CD4-positive, alpha-beta T cell treated with Interleukin-4 for 4 hours (primary cell): ENCODE measurements at regions not wholly inside any gene's neighbourhood (a gene's known extent, or its start where the extent isn't known, plus 50 kb on each side); places are given as distances from the start of the nearest gene placed in this dataset.
"Not testable (repeated sequence)": the region's sequence is repeated elsewhere in the genome, so short reads cannot be mapped to it uniquely, and the experiment has no call there.

Source experiments
- DNase-seq: peaks from one replicate; pipeline ENCODE4 v3.0.0-alpha.2; 2020

DNA sequence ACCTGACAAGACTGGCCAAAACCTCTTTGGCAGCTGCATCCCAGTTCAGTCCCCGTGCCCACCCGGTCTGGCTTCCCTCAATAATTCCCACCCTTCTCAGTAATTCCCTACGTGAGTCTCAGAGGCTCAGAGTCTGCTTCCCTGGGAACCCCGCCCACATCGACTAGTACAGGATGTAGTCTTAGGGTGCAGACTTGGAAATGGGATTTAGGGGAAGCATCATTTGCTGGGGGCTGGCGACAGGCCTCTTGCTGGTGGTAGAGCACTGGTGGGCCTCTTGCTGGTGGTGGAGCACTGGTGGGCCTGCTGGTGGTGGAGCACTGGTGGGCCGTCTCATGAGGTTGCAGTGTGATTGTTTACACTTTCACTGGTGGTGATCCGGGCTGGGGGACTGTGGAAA lies 199.5 kb upstream of the B3GAT1 start:
- no peak for DNase-seq

DNA sequence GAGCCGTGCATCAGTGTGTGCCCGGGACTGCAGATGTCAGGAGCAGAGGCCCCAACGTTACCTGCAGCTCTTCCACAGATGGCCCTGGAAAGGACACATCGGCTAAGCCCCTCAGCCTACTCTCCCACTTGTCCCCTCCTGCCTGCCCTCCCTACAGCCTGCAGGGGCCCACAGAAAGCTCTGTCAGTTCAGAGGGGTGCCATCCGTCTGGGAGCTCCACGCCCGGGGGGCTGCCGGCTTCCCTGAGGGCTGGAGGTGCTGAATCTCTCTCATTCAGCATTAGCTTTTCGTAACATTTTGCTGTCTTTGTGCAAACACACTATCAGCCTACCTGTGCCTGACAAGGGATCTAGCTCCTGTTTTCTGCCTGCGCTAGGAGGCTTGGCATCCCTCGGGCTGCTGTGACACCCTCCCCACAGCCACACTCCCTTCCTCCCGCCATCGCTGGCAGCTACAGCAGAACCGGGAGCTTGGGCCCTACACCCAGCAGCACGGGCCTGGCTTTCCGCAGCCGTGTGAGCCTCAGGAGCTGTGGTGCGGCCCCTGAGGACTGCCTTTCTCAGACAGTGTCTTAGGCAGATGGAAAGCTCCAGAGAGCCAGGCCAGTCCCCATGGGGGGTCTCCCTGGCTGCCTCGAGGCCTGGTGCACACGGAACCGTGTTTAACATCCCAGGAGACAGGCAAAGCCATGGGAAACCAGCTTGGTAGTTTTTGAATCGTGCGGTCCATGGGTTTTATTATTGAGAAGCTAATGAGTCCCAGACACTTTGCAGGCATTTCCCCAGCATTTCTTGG lies 198.3 kb upstream of the B3GAT1 start:
- DNase-seq, result no peak

DNA sequence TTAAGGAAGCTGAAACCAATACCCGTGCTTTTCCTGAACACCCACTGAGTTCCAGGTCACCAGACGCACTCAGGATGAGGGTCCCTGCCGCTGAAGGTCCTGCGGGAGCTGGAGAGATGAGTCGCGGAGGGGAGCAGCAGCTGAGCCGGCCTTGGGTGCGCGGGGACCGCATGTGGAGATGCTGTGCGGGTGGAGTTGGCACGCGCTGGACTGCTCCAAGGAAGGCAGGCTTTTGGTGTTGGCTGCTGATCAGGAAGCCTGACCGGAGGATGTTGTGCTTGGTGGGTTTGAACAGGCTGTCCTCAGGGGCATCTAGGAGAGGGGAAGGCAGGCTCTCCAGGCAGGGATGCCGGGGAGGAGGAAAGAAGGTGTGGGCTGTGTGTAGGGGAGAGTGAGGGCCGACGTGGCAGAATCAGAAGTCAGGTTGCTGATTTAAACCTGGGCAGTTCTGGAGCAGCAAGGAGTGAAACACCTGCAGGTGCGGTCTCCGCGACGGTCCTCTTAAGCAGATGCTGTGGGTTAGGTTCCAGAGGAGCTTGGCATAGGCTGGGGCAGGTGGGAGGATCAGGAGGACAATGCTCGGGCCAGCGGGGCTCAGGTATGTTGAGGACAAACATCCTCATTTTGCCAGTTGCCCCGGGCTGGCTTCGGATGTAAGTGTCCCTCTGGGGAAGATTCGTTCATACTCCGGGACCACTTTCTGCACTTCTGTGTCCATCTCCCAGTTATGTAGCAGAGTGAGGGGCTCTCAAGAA lies 197.5 kb upstream of the B3GAT1 start:
- no peak for DNase-seq

DNA sequence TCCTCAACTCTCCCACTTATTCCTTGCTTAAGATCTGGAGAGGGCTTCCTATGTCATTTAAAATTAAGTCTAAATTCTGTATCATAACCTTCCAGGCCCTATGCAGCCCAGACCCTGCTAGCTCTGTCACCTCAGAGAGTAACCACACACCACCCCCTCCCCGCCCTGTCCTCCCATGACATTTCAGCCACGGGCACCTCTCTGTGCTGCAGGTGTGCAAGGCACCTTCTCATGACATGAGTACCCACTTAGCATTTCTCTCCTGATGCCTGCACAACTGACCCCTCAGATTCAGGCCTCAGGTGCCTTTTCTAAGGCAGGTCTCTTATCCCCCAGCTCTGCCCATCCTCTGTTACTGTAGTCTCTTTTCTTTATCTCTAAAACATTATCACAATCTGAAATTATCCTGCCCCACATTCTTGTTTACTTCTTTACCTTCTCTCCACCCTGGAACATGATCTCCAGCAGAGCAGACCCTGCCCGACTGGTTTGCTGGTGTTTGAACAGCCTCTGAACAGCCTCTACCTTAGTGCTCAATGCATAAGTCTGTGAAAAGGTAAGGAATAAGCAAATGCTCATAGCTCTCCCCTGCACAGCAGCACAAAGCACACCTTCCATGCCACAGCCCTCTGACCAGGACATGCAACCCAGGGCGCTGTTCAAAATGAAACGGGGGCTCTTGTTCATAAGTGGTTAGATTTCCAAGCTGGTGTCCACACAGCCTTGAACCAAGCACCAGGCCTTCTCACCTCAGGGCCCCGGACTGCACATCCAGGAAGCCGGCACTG lies 196.1 kb upstream of the B3GAT1 start:
- DNase-seq, result no peak

DNA sequence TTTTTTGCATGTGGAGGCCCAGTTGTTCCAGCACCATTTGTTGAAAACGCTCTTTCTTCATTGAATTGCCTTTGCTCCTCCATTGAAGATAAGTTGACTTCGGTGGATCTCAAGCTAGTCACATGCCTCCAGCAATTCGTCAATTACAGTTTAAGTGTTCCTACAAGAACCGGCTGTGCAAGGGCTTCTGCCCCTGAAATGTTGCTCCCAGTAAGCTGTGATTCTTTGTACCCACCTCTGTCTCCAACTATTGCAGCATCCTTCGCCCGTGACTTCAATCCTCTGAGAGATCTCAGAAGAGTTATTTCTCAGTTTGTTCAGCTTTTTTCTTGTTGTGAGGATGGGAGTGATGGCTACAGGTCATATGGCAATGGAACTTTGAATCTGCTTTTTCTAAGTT lies 194.2 kb upstream of the B3GAT1 start:
- no peak for DNase-seq

DNA sequence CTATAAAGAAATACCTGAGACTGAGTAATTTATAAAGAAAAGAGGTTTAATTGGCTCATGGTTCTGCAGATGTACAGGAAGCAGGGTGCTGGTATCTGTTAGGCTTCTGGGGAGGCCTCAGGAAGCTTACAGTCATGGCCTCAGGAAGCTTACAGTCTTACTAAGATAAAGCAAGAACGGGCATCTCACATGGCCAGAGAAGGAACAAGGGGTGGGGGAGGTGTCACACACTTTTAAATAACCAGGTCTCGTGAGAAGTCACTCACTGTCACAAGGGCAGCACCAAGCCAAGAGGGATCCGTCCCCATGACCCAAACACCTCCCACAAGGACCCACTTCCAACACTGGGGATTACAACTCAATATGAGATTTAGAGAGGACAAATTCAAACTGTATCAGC lies 192.8 kb upstream of the B3GAT1 start:
- DNase-seq, result no peak

DNA sequence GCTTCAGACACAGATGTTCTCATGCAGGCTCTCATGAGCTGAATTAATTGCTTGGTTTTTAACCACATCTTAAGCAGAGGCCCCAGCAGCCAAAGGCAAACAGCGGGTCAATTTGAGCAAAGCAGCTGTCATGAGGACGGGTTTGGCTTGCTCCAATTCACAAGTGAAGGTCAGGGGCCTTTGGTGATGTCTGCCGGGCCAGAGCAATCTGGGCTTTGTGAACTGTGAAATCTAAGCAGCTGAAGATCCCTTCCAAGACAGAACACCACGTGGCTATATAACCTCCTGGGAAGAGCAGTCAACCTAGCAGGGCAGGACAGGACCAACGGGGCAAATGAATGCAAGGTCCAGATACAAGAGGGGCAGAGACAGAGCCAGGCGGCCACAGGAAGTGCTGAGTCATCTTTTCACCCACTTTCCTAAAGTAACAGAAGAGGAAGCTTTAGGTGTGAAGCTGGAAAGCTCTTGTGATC lies 187.3 kb upstream of the B3GAT1 start:
- no peak for DNase-seq

DNA sequence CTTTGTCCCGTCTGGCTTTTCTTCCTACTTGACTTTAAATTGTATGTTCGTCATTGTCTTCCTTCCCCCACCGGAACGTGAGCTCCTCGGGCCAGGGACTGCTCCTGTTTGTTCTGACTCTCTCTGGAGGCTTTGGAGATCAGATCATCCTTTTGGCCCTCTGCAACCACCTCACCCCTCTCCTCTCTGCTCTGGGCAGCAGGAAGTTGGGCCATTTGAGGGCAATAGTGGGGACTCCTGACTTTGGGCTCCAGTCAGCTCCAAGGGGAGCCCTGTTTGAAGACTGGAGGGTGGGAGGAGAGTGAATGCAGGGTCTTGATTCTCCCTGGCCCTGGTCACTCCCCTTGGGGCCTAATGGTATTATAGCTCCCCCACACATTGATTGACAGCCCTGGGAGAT lies 186.3 kb upstream of the B3GAT1 start:
- no peak for DNase-seq

DNA sequence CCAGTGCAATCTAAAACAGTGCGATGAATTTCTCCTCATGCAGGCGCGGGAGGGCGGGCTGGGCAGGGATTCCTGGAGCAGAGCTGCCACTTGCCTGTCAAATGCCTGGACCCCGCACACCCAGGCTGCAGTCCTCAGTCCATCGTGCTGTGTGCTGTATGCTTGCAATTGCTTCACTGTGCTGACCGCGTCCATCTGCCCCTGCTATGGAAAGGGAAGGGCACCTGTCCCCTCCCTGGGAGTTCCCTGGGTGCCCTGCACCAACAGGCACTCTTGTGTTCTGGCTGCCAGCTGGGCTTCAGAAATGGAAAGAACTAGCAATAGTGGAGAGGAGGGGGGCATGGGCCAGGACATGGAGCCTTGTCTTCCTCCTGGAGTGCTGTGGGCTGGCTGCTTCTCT lies 185.4 kb upstream of the B3GAT1 start:
- no peak for DNase-seq

DNA sequence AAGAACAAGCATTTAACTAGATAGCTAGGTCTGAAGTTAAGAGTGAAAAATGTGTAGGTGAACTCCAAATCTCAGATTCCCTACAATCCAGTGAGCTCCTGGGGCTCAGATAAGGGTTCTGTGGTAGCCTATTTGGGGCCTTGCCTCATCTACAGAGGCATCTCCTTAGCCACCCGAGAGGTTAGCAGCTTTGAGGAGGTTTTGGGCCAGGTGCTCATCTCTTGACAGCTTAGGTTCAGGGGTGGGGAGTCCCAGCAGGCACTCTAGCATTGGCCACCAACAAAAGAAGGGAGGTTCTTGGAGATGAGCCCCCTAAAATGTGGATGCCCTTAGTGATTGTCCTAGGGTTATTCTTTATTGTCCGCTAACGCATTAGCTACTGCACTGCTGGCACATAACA lies 184.4 kb upstream of the B3GAT1 start:
- DNase-seq, result no peak

DNA sequence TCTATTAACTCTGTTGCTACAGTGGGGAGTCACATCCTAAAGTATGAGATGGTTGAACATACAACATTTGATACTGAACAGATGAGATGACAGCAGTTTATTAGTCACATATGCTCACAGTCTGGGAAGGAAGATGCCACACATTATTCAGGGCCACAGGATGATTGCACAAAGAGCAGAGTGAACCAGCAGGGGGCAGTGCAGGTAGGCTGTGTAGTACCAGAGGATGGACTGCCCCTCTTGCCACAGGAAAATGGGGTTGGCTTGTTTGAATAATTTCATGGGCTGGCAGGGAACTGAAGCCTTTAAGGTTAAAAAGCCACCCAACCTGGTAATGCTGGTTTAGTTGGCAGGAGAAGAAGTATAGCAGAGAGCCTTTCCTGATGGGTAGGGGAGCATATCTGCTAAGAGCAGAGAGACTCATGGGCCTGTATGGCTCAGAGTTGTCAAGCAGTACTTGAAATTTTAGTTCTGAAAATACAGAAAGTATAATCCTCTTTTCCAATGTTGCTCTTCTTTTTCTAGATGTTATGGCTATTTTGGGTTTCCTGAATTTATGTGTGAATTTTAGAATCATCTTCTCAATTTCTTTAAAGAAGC lies 180.4 kb upstream of the B3GAT1 start:
- peak; percentile 13 for DNase-seq

DNA sequence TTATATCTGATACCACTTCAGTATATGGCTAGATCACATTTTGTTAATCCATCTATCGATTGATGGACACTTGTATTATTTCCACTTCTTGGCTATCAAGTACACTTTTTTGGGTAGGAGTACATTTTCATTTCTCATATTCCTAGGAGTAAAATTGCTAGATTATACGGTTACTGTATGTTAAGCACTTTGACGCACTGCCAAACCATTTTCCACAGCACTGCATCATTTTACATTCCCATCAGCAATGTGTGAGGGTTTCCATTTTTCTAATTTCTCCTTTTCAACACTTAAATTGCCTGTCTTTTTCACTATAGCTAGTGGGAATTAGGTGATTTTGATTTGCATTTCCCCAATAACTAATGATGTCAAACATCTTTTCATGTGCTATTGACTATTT lies 179.3 kb upstream of the B3GAT1 start:
- DNase-seq, result no peak

DNA sequence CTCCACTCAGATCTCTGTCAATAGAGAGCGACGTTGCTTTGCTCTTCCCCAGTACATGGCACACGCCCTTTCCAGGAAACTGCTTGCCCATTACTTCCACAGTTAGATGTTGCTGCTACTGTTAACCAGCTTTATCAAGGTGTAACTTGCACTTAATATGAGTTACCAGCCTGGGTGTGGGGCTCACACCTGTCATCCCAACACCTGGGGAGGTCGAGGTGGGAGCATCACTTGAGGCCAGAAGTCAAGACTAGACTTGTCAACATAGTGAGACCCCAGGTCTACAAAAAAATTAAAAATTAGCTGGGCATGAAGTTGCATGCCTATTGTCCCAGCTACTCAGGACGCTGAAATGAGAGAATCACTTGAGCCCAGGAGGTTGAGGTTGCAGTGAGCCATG lies 177.1 kb upstream of the B3GAT1 start:
- no peak for DNase-seq

DNA sequence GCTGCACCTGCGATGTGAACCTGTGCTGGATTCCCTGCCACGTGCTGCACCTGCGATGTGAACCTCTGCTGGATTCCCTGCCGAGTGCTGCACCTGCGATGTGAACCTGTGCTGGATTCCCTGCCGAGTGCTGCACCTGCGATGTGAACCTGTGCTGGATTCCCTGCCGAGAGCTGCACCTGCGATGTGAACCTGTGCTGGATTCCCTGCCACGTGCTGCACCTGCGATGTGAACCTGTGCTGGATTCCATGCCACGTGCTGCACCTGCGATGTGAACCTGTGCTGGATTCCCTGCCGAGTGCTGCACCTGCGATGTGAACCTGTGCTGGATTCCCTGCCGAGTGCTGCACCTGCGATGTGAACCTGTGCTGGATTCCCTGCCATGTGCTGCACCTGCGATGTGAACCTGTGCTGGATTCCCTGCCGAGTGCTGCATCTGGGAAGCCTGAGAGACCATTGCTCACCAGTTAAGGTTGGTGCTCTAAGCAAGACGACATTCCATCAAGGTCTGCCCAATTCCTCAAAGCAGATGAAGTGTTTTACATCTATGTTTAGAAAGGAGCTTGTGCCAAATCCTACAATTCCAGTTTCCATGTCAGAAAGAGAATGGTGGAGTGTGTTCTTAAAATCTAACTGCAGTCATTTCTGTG lies 176.5 kb upstream of the B3GAT1 start:
- not testable (repeated sequence) for DNase-seq

DNA sequence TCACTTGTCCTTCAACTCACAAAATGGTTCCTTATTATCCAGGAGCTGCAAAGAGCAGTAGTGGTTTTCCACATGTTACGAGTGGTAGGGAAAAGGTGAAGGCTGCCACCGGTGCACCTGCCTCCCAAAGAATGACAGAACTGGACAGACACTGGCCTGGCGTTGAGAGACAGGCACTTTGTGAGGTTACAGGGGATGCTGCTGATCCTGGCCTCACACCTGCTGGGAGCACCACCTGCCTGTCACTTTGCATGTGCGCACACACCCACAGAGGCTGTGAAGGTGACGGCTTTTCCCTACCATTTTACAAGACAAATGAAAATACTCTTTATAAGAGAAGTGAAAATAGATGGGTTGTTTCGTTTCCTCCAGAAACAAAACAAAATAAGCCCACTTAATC lies 175.3 kb upstream of the B3GAT1 start:
- no peak for DNase-seq

DNA sequence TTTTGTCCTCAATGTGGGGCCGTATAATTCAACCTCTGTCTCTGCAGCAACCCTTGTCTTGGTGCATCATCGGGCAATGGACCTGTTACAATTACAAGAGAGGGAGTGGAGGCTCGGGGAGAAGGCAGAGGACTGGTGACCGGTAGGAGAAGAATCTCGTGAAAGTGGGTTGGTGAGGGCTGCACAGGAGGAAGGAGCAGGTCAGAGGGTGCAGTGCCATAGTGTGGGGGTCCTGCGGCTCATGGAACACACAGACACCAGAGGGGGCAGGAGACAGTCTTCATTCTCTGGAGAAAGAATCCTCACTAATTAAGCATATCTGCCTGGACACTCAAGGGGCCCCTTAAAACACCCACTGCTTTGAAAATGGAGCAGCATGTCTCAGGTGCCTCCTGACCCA lies 174.7 kb upstream of the B3GAT1 start:
- no peak for DNase-seq

DNA sequence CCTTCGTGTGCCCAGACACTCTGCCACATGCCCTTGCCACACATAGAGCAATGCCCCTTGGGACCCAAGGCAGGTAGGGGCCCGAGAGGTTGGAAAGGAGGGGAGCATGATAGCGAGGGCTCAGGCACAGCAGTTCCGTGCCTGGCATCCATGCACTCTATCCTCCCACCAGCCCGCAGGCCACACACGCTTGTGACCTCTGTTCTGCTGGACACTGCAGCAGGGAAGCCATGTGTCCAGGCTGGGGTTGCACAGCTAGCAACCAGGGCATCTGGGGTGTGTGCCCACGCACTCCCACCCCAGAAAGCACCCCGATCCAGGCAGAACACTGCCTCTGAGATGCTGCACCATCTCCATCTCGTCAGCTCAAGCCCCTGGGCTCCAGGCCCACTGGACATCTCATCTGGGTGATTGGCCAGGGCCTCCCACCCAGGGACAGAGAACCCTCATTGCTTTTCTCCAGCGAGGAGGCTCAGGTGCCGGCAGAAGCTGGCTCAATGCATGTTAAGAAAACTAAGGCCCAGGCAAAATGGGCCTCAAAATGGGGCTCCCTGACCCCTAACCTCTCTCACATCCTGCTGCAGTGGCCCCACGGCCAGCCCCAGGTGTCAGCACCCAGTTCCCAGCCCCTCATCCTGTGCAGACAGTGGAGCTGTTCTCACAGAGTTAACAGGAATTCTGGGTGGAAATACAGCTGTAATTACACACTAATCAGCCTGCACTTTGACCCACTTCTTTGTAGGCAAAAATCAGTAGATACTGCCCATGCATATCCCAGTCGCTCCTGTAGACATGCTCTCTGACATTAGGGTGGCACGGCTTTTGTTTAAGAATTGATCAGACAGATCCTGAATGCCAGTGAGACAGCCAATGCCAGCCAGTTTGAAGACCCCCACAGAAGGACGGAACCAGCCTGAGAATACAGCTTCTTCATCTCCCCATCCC lies 173.9 kb upstream of the B3GAT1 start:
- DNase-seq, result no peak

DNA sequence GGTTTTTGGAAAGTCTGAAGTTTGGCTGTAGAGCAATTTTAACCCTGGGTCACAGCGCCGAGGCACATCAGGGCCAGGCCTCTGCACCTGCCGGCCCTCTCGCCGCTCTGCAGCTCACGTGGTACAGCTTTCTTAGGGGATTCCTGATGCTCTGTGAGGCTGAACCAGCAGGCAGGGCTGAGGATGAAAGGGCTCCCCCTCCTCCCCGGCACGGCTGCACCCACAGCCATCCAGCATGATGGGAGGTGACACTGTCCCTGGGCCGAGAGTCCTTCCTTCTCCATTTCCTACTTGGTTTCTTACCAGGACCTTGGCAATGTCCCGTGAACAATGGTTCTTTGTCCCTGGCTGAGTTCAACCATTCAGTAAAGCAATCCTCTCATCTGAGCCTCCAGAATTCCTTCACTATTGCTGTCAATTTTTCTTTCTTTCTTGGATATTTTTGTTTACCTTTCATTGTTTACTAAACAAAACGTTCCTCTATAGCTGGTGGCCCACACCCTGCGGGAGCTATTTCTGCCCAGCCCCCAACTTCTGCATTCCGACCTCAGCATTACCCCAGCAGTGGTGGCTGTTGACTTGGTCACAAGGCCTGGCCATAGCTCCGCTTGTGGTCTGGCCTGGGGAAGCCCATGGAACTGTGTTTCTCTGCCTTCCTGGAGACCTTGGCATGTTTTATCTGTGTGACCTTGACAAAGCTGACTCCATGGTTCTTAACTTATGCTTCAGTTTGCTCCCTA lies 172.8 kb upstream of the B3GAT1 start:
- no peak for DNase-seq

DNA sequence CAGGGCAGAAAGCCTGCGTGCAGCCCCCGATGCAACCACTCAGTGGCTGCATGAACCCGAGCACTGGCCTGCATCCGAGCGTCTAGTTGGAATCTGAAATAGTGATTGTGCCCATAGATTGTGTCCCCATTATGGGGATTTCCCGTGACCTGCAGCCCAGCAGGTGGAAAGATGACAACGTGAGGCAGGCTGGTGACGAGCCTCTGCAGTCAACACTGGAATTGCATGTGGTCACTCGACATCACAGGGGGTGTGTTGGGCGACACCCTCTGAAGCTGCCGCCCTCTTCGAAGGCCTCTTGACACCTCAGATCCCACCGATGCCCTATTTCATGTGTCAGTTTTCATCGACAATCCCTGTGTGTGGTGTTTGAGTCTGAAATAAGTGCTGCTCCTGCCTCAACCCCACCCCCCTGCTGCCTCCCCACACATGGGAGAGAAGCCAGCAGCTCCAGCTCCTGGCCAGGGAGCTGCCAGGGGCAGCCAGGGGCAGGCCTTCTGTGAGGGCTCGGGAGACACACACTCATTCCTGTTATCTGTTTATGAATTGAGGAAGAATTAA lies 172.0 kb upstream of the B3GAT1 start:
- no peak for DNase-seq

DNA sequence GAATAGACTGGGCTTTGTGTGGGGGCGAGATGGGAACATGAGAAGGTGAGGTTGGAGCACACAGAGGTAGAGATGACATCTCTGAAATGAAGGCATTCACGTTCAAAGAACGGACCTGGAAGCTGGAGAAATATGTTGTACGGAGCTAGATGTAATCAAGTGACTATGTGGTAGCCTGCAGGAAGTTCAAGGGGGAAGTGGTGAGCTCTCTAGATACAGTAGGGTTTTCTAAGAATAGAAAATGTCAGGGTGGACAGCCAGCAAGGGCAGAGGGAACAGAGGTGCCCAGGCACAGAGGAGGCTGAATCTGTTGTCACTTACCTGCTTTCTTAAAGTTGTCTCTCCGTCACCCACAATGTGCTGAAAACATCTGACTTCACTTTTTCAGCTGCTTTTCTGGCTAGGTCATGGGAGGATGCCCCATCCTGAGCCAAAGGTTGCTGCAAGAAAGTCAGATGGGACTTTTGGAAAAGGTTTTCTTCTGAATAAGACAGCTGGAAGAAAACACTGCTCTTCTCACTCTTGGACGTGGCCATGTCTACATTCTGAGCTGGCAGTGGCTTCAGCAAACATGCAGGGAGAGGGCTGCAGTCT lies 171.5 kb upstream of the B3GAT1 start:
- DNase-seq, result no peak
